Skeletal muscle cell (primary cell): ENCODE measurements at regions not wholly inside any gene's neighbourhood (a gene's known extent, or its start where the extent isn't known, plus 50 kb on each side); places are given as distances from the start of the nearest gene placed in this dataset.

Experiments
- DNase-seq: peaks from one replicate; pipeline ENCODE4 v3.0.0-alpha.2; 2010; ENCODE audit warnings: low read depth
- H3K4me3 ChIP-seq: 2 replicates; pipeline ENCODE4 v1.5.1; 2011; ENCODE audit warnings: low read depth, mild to moderate bottlenecking, control low read depth, low read length, moderate library complexity

GRCh38 chr2:167424803-167425755, 536.8 kb downstream of the XIRP2 start:
- no peak overlapping the region for H3K4me3 ChIP-seq

GRCh38 chr2:167424221-167424620, 535.9 kb downstream of the XIRP2 start:
- no peak for DNase-seq
- H3K4me3 ChIP-seq, result no peak overlapping the region

More at GRCh38 chr2:167424803-167425755, 536.8 kb downstream of the XIRP2 start:
- no peak for DNase-seq

GRCh38 chr2:167423731-167424130, 535.5 kb downstream of the XIRP2 start:
- H3K4me3 ChIP-seq, result no peak overlapping the region
- no peak for DNase-seq

GRCh38 chr2:167420211-167420610, 531.9 kb downstream of the XIRP2 start:
- no peak overlapping the region for H3K4me3 ChIP-seq
- DNase-seq, result peak; percentile 33

- H3K4me3 ChIP-seq, result no peak overlapping the region
- DNase-seq, result no peak
These were observed 526.8 kb downstream of the XIRP2 start for GRCh38 chr2:167415068-167415467.

- no peak overlapping the region for H3K4me3 ChIP-seq
- DNase-seq, result no peak
These were observed 523.1 kb downstream of the XIRP2 start for GRCh38 chr2:167411367-167411766.

- no peak overlapping the region for H3K4me3 ChIP-seq
These were observed 518.3 kb downstream of the XIRP2 start for GRCh38 chr2:167406558-167406957.

GRCh38 chr2:167404627-167405284, 516.5 kb downstream of the XIRP2 start:
- no peak overlapping the region for H3K4me3 ChIP-seq
- peak; percentile 27 for DNase-seq

More at GRCh38 chr2:167406558-167406957, 518.3 kb downstream of the XIRP2 start:
- DNase-seq, result peak; percentile 67

GRCh38 chr2:167401309-167401708, 513.0 kb downstream of the XIRP2 start:
- no peak overlapping the region for H3K4me3 ChIP-seq
- DNase-seq, result no peak

GRCh38 chr2:167400546-167400945, 512.3 kb downstream of the XIRP2 start:
- no peak overlapping the region for H3K4me3 ChIP-seq
- no peak for DNase-seq

GRCh38 chr2:167398873-167399272, 510.6 kb downstream of the XIRP2 start:
- no peak overlapping the region for H3K4me3 ChIP-seq

GRCh38 chr2:167388901-167389300, 500.6 kb downstream of the XIRP2 start:
- no peak for DNase-seq
- H3K4me3 ChIP-seq, result no peak overlapping the region

More at GRCh38 chr2:167398873-167399272, 510.6 kb downstream of the XIRP2 start:
- no peak for DNase-seq

- no peak for DNase-seq
- H3K4me3 ChIP-seq, result no peak overlapping the region
These were observed 500.2 kb downstream of the XIRP2 start for GRCh38 chr2:167388497-167388896.

GRCh38 chr2:167386694-167387093, 498.4 kb downstream of the XIRP2 start:
- no peak overlapping the region for H3K4me3 ChIP-seq
- DNase-seq, result no peak

- no peak for DNase-seq
- H3K4me3 ChIP-seq, result no peak overlapping the region
These were observed 495.4 kb downstream of the XIRP2 start for GRCh38 chr2:167383610-167384194.

GRCh38 chr2:167381349-167381748, 493.1 kb downstream of the XIRP2 start:
- no peak for DNase-seq
- no peak overlapping the region for H3K4me3 ChIP-seq

- H3K4me3 ChIP-seq, result no peak overlapping the region
- DNase-seq, result peak; percentile 27
These were observed 492.3 kb downstream of the XIRP2 start for GRCh38 chr2:167380555-167380954.

GRCh38 chr2:167380094-167380493, 491.8 kb downstream of the XIRP2 start:
- no peak for DNase-seq

GRCh38 chr2:167369083-167369482, 480.8 kb downstream of the XIRP2 start:
- no peak for DNase-seq
- H3K4me3 ChIP-seq, result no peak overlapping the region

More at GRCh38 chr2:167380094-167380493, 491.8 kb downstream of the XIRP2 start:
- H3K4me3 ChIP-seq, result no peak overlapping the region

GRCh38 chr2:167368371-167368770, 480.1 kb downstream of the XIRP2 start:
- H3K4me3 ChIP-seq, result no peak overlapping the region
- DNase-seq, result no peak
